CD4-positive, alpha-beta T cell treated with Interleukin-2 at 100 ng/mL for 4 hours (primary cell): ENCODE measurements at regions not wholly inside any gene's neighbourhood (a gene's known extent, or its start where the extent isn't known, plus 50 kb on each side); places are given as distances from the start of the nearest gene placed in this dataset.

Source experiments
- DNase-seq: peaks from one replicate; pipeline ENCODE4 v3.0.0-alpha.2; 2020; ENCODE audit warnings: low spot score

DNA sequence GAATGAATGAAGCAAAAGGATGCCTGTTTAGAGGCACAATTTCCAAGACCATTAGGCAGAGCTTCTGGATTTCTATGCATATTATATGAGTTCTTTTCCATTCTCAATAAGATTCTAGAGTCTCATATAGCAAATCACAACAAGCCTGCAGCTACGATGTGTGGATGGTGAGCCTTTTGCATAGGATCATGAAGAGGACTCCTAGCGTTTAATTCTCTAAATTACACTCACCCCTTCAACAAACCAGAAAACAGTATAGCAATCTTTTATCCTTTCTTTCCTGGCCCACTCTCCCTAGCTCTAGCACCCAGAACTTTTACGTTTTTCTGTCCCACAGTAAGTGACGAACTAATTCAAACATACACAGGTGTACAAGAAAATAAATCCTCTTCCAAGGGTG lies 293.1 kb upstream of the KLHL29 start:
- no peak for DNase-seq

- no peak for DNase-seq
These were observed 292.1 kb upstream of the KLHL29 start for GRCh38 chr2:23092831-23093230.

DNA sequence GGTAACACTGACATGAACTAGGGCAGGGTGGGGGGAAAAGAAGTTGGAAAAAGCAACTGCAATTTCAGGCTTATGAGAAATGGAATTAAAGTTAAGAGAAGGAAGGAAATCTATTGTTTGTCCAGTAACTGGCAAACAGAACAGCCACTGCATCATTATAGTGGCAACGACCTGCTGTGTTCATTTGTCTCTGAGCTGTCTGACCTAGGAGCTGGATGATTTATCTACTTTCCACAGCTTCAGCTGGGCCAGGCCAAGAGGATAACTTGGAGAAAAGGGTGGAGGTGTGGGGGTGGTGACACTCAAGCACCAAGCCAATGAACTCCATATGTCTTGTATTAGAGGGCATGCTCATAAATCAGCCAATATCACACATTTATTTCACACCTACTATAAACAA lies 291.5 kb upstream of the KLHL29 start:
- DNase-seq: no peak

GRCh38 chr2:23096906-23097602 lies 287.9 kb upstream of the KLHL29 start:
- DNase-seq: no peak

DNA sequence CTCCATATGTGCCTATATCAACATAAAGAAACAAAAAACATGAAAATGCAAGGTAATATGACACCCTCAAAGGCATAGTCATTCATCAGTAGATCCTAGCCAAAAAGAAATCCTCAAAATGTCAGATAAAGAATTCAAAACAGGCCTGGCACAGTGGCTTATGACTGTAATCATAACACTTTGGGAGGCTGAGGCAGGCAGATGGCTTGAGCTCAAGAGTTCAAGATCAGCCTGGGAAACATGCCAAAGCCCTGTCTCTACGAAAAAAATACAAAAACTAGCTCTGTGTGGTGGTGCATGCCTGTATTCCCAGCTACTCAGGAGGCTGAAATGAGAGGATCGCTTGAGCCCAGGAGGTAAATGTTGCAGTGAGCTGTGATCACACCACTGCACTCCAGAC lies 284.6 kb upstream of the KLHL29 start:
- no peak for DNase-seq

GRCh38 chr2:23106242-23106785 lies 278.7 kb upstream of the KLHL29 start:
- DNase-seq: no peak

DNA sequence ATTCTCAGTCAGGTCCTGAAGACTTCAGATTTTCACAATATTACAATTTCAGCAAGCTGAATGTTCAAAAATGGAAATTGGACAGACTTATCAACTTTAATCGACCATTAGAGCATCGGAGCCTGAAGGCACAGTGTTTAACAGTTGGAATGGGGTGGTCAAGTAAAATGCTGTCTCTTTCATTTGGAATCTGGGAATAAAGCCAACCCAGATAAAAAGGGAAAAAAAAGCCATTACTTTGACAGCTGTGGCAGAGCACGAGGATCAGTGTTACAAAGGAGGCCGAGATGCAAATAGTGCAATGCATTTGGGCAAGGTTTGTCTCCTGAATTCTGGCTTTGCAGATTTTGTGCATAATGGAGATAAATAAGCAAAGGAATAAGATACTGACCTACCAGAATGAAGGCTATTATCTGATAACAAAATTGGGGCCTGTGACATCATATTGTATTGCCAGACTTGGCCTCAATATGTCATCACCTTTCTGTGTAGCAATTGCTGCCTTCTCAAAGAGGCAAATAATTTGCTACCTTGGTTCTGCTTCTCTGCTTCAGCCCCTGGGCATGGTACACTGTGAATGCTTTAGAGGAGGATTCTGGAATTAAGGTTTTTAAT lies 277.5 kb upstream of the KLHL29 start:
- DNase-seq: no peak

DNA sequence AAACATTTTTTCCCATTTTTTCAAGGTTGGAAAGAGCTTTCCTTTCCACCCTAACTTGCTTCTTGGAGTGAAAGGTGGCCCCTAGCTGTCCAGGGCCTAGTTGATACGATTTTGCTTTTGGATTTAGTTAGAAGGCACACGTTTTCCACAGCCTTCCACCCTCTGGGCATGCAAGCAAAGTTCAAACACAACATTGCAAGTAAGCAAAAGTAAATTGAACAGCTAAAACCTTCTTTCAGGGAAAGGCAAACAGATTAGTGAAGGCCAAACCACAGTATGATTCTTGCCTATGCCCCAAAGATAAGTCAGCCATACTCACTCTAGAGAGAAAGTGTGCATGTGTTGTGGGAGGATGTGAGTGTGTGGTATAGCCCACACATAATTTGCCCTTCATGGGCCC lies 273.7 kb upstream of the KLHL29 start:
- DNase-seq: no peak

- DNase-seq: no peak
These were observed 272.5 kb upstream of the KLHL29 start for GRCh38 chr2:23112517-23112916.

DNA sequence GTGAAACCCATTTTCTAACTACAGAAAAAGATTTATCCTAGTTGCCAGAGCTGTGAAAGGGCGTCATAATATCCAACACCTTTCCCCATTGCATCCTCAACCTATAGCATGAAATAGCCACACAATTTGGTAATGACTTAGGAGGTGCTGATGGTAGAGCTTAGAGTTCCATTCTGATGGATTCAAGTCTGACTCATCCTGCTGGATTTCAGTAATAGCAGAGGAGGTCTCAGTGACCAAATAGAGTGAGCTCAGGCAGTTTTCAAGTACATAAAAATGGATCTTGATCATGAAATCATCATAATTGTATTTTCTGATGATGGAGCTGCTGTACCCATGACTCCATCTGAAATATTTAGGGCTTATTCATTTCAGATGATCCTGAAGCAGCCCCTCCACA lies 270.7 kb upstream of the KLHL29 start:
- DNase-seq: no peak

DNA sequence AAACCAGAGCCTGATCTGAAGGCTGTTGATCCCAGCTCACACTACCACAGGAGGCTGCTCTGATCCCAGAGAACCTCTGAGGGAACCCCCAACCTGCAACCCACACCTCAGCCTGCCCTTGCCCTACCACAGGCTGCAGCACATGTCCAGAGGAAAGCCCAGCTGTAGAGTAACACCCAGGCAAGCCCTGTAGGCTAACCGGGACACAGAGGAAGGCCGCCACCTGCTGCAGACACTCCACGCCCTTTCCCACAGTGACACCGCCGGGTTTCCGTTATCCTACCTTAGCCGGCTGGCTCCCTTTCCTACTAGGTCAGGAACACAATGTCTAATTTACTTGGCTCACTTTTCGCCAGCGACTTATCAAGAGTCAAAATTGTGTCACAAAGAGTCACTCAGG lies 266.7 kb upstream of the KLHL29 start:
- no peak for DNase-seq

- no peak for DNase-seq
These were observed 266.1 kb upstream of the KLHL29 start for GRCh38 chr2:23118894-23119293.

DNA sequence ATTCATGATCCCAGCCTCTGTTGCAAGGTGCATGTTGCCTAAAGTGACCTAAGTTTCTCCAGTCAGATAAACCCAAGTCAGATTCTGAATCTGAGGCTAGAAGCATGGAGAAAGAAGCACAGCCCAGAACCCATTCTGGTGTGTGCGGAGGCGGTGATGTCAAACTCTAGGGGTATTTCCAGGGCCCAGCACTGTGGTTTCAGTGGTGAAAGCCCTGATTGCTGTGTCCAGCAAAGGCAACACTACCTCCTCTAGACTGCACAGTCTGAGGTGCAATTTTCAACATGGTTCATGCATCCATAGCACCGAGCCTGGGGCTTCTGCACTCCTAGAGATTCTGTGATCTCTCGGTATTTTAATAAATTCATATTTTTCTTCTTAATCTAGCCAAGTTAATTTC lies 264.8 kb upstream of the KLHL29 start:
- DNase-seq: no peak

GRCh38 chr2:23121968-23122648 lies 262.9 kb upstream of the KLHL29 start:
- DNase-seq: no peak

- DNase-seq: no peak
These were observed 262.2 kb upstream of the KLHL29 start for GRCh38 chr2:23122681-23123215.

- no peak for DNase-seq
These were observed 261.3 kb upstream of the KLHL29 start for GRCh38 chr2:23123686-23124085.

- no peak for DNase-seq
These were observed 260.7 kb upstream of the KLHL29 start for GRCh38 chr2:23124214-23124750.

DNA sequence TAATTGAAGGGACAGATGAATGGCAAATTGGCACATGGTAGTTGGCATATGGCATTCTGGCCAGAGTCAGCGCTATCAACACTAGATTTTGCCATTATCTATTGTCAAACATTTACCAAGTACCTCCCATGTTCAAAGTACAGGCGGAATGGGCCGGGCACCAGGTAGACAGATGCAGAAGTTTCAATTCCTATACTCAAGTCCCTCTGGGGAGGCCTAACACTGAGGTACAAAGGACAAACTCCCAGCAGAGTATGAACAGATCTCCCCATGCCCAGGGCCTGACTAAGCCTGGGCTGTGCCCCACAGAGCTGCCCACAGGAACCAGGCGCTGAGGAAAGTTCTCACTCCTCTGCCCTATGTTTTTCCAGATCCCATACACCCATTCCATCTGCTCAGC lies 257.5 kb upstream of the KLHL29 start:
- DNase-seq: no peak

- DNase-seq: no peak
These were observed 256.2 kb upstream of the KLHL29 start for GRCh38 chr2:23128684-23129292.

DNA sequence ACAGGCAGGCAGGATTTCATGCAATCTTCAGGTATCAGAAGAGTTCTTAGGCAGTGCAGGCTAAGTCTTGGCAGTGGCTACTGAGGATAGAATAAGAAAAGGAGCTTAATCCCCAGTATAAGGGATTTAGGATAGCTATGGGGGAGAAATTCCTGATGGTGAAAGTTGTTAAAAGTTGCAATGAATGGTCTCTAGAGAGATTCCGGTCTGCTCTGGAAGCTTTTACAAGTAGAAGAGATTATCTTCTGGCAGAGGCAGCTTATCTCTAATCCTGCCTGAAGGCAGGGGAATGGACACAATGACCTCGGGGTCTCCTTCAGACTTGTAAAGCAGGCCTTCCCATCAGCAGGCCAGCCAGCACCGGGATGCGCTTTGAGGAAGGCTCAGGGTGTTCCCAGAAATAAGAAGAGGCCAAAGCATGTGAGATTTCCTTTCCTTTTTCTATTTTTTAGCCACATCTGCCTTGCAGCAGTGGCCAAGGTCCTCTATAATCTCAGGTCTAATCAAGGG lies 253.9 kb upstream of the KLHL29 start:
- DNase-seq: no peak

GRCh38 chr2:23132000-23132399 lies 253.0 kb upstream of the KLHL29 start:
- no peak for DNase-seq
